SK-N-SH (cell line): ENCODE measurements at regions not wholly inside any gene's neighbourhood (a gene's known extent, or its start where the extent isn't known, plus 50 kb on each side); places are given as distances from the start of the nearest gene placed in this dataset.

Experiments
- CTCF ChIA-PET: fragments of 300-600, 350-600 bp; formaldehyde crosslinking; extraction: SDS; loops from one replicate; lab custom pipeline; 2021; lab: Yijun Ruan, JAX
- POLR2A ChIA-PET: fragments of 350-600 bp; sonication (Branson Sonifier 250); formaldehyde crosslinking; extraction: SDS; loops from one replicate; lab custom pipeline; 2020; ENCODE audit warnings: antibody characterized with exemption, inconsistent platforms; lab: Yijun Ruan, JAX
- DNase-seq: peaks from one replicate; pipeline ENCODE4 v3.0.0; 2012
- H2AFZ ChIP-seq: fragments of 200-600 bp; sonication (generic); 2 replicates; pipeline ENCODE4 v1.8.1; 2016; ENCODE audit warnings: antibody characterized with exemption, mild to moderate bottlenecking, low read depth
- H3F3A ChIP-seq: fragments of 200-600 bp; sonication (generic); replicated peaks from 2 replicates; pipeline ENCODE3; 2016; ENCODE audit warnings: antibody characterized with exemption, mild to moderate bottlenecking; ENCODE audit not compliant: insufficient read depth
- H3K27ac ChIP-seq, 2 experiments: fragments of 200-500 bp in 1 of 2; fragments of 200-600 bp in 1 of 2; sonication (Bioruptor generic) in 1 of 2; sonication (generic), shearing (Covaris generic) in 1 of 2; 2 replicates each; pipeline versions ENCODE4 v1.5.1 to v1.6.1; 2014 to 2016; ENCODE audit warnings: low read depth in 2 of 2, inconsistent platforms in 1 of 2, low read length in 1 of 2, mild to moderate bottlenecking in 1 of 2, mixed read lengths in 1 of 2
- H3K27me3 ChIP-seq: fragments of 200-600 bp; sonication (generic), shearing (Covaris generic); 2 replicates; pipeline ENCODE4 v1.6.1; 2016; ENCODE audit warnings: mixed run types; ENCODE audit not compliant: insufficient read depth
- H3K36me3 ChIP-seq, 2 experiments: fragments of 200-500 bp in 1 of 2; fragments of 200-600 bp in 1 of 2; sonication (Bioruptor generic) in 1 of 2; sonication (generic) in 1 of 2; replicated peaks in 1 of 2; 2 replicates each; pipeline versions ENCODE3 to v1.5.1; 2014 to 2016; ENCODE audit warnings: low read length in 1 of 2, mild to moderate bottlenecking in 1 of 2; ENCODE audit not compliant: insufficient read depth in 2 of 2, control insufficient read depth in 1 of 2
- H3K4me1 ChIP-seq, 2 experiments: fragments of 200-500 bp in 1 of 2; fragments of 200-600 bp in 1 of 2; sonication (Bioruptor generic) in 1 of 2; sonication (generic), shearing (Covaris generic) in 1 of 2; 2 replicates each; pipeline versions ENCODE4 v1.5.1 to v1.6.1; 2014 to 2016; ENCODE audit warnings: low read depth in 1 of 2, low read length in 1 of 2, mixed run types in 1 of 2; ENCODE audit not compliant: insufficient read depth in 2 of 2, control insufficient read depth in 1 of 2
- H3K4me2 ChIP-seq: fragments of 200-600 bp; sonication (generic), shearing (Covaris generic); 2 replicates; pipeline ENCODE4 v1.6.1; 2017; ENCODE audit warnings: mixed run types
- H3K4me3 ChIP-seq, 2 experiments: fragments of 200-500 bp in 1 of 2; fragments of 200-600 bp in 1 of 2; sonication (Bioruptor generic) in 1 of 2; sonication (generic), shearing (Covaris generic) in 1 of 2; 2 replicates each; pipeline versions ENCODE4 v1.5.1 to v1.8.1; 2014 to 2016; ENCODE audit warnings: low read depth in 2 of 2, inconsistent platforms in 1 of 2, low read length in 1 of 2, mild to moderate bottlenecking in 1 of 2, mixed read lengths in 1 of 2, moderate library complexity in 1 of 2
- H3K79me2 ChIP-seq: fragments of 200-600 bp; sonication (generic); 2 replicates; pipeline ENCODE4 v1.8.1; 2017; ENCODE audit warnings: mild to moderate bottlenecking; ENCODE audit not compliant: insufficient read depth
- H3K9ac ChIP-seq: fragments of 200-600 bp; sonication (generic); 2 replicates; pipeline ENCODE4 v1.6.1; 2017; ENCODE audit warnings: mixed run types
- H3K9me2 ChIP-seq: fragments of 200-600 bp; sonication (generic); 2 replicates; pipeline ENCODE4 v1.6.1; 2017; ENCODE audit warnings: mixed run types
- H3K9me3 ChIP-seq: fragments of 200-600 bp; sonication (generic); 2 replicates; pipeline ENCODE4 v1.6.1; 2017; ENCODE audit warnings: mixed run types, mild to moderate bottlenecking, moderate library complexity
- H4K20me1 ChIP-seq: fragments of 200-600 bp; sonication (generic); 2 replicates; pipeline ENCODE4 v1.6.1; 2017; ENCODE audit warnings: mild to moderate bottlenecking, mixed run types; ENCODE audit not compliant: insufficient read depth
- CHD2 ChIP-seq: fragments of 150-350 bp; IDR thresholded peaks from 2 replicates; pipeline ENCODE4 v1.6.1; 2018; ENCODE audit warnings: low read length; ENCODE audit not compliant: partially characterized antibody
- ELF1 ChIP-seq: IDR thresholded peaks from 2 replicates; pipeline ENCODE4 v1.4.0; 2012
- GABPA ChIP-seq: IDR thresholded peaks from 2 replicates; pipeline ENCODE4 v1.4.0; 2012; ENCODE audit warnings: low read depth, mild to moderate bottlenecking
- GATA2 ChIP-seq: sonication (generic); formaldehyde crosslinking; IDR thresholded peaks from 2 replicates; pipeline ENCODE4 v1.5.0; 2020; ENCODE audit warnings: mild to moderate bottlenecking, missing genetic modification reagents
- RCOR1 ChIP-seq: fragments of 150-350 bp; IDR thresholded peaks from 2 replicates; pipeline ENCODE4 v1.6.1; 2017; ENCODE audit warnings: antibody characterized with exemption, low read length
- RFX5 ChIP-seq: IDR thresholded peaks from 2 replicates; pipeline ENCODE4 v1.6.1; 2012; ENCODE audit warnings: mild to moderate bottlenecking, improper control_type of control experiment, low read length
- SMC3 ChIP-seq: IDR thresholded peaks from 2 replicates; pipeline ENCODE4 v1.6.1; 2012; ENCODE audit warnings: low read depth, low read length, improper control_type of control experiment
- TAF1 ChIP-seq: IDR thresholded peaks from 2 replicates; pipeline ENCODE4 v1.6.1; 2012; ENCODE audit warnings: low read depth, mild to moderate bottlenecking, low read length, moderate library complexity, borderline replicate concordance
- TEAD4 ChIP-seq: IDR thresholded peaks from 2 replicates; pipeline ENCODE4 v1.4.0; 2012; ENCODE audit warnings: mild to moderate bottlenecking, borderline replicate concordance; ENCODE audit not compliant: insufficient read depth
- YY1 ChIP-seq: IDR thresholded peaks from 2 replicates; pipeline ENCODE4 v1.4.0; 2012; ENCODE audit warnings: low read depth, mild to moderate bottlenecking
- WGBS: methylation state at CpG from one replicate; pipeline ENCODE4 v1.1.6; 2017; ENCODE audit warnings: low lambda C conversion rate; 5-methylcytosine and 5-hydroxymethylcytosine counted together
- TF ChIP-seq, protein P1 (sequence below): fragments of 200-600 bp; sonication (generic); IDR thresholded peaks from 2 replicates; pipeline ENCODE4 v1.6.1; 2017; ENCODE audit warnings: antibody characterized with exemption, mild to moderate bottlenecking, moderate library complexity
- TF ChIP-seq, protein P2 (sequence below): IDR thresholded peaks from 2 replicates; pipeline ENCODE4; 2012
- TF ChIP-seq, protein P3 (sequence below): IDR thresholded peaks from 2 replicates; pipeline ENCODE4 v1.4.0; 2012; ENCODE audit warnings: low read depth, borderline replicate concordance
- TF ChIP-seq, protein P4 (sequence below): fragments of 150-350 bp; IDR thresholded peaks from 2 replicates; pipeline ENCODE4 v1.6.1; 2017; ENCODE audit warnings: antibody characterized with exemption, low read length, low read depth, borderline replicate concordance

DNA sequence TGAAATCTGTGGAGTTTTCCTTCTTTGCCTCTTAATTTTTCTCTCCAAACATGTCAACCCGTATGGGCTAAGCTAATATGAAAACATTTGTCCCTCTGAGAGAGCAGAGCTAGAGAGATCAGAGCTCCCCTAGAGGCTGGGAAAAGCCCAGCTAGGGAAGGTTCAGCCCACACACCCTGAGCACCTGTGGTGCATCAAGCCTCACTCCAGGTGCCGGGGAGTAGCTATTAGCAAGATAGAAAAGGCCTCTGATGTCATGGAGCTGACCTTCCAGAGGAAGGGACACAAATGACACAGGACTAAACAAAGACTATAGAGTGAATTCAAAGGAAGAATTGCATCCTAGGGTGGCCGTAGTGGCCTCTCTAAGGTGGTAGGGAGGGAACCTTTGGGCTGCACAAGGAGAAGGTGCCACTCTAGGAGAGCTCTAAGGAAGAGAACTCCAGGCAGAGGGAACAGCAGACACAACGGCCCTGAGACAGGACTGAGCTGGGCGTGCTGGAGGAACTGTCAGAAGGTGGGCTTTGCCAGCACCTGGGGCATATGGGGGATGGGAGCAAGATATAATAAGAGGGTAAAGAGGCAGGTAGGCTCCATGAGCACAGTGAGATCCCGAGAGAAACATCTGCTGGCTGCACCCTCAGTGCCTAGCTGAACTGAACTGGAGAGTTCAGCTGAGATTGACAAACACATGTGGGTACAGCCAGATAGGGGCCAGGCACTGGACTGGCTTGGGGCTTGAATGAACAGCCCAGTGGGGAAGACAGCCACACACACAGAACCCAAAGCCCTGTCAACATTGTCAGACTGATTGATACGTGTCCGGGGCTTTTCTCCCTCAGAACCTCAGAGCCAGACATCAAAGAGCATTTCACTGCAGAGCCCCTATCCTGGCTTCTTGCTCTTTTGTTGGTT is 65.5 kb upstream of the DRD2 start:
- TF ChIP-seq TAF1 (no peak), GATA2 (CRISPR knock-in tag) (no peak), TEAD4 (no peak), SMC3 (no peak), GABPA (no peak), RFX5 (no peak), YY1 (no peak), RCOR1 (no peak), ELF1 (no peak), CHD2 (no peak)
- TF ChIP-seq, protein P1, sequence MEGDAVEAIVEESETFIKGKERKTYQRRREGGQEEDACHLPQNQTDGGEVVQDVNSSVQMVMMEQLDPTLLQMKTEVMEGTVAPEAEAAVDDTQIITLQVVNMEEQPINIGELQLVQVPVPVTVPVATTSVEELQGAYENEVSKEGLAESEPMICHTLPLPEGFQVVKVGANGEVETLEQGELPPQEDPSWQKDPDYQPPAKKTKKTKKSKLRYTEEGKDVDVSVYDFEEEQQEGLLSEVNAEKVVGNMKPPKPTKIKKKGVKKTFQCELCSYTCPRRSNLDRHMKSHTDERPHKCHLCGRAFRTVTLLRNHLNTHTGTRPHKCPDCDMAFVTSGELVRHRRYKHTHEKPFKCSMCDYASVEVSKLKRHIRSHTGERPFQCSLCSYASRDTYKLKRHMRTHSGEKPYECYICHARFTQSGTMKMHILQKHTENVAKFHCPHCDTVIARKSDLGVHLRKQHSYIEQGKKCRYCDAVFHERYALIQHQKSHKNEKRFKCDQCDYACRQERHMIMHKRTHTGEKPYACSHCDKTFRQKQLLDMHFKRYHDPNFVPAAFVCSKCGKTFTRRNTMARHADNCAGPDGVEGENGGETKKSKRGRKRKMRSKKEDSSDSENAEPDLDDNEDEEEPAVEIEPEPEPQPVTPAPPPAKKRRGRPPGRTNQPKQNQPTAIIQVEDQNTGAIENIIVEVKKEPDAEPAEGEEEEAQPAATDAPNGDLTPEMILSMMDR = no peak
- TF ChIP-seq, protein P2, sequence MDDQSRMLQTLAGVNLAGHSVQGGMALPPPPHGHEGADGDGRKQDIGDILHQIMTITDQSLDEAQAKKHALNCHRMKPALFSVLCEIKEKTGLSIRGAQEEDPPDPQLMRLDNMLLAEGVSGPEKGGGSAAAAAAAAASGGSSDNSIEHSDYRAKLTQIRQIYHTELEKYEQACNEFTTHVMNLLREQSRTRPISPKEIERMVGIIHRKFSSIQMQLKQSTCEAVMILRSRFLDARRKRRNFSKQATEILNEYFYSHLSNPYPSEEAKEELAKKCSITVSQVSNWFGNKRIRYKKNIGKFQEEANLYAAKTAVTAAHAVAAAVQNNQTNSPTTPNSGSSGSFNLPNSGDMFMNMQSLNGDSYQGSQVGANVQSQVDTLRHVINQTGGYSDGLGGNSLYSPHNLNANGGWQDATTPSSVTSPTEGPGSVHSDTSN = no peak
- TF ChIP-seq, protein P3, sequence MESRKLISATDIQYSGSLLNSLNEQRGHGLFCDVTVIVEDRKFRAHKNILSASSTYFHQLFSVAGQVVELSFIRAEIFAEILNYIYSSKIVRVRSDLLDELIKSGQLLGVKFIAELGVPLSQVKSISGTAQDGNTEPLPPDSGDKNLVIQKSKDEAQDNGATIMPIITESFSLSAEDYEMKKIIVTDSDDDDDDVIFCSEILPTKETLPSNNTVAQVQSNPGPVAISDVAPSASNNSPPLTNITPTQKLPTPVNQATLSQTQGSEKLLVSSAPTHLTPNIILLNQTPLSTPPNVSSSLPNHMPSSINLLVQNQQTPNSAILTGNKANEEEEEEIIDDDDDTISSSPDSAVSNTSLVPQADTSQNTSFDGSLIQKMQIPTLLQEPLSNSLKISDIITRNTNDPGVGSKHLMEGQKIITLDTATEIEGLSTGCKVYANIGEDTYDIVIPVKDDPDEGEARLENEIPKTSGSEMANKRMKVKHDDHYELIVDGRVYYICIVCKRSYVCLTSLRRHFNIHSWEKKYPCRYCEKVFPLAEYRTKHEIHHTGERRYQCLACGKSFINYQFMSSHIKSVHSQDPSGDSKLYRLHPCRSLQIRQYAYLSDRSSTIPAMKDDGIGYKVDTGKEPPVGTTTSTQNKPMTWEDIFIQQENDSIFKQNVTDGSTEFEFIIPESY = no peak
- TF ChIP-seq, protein P4, sequence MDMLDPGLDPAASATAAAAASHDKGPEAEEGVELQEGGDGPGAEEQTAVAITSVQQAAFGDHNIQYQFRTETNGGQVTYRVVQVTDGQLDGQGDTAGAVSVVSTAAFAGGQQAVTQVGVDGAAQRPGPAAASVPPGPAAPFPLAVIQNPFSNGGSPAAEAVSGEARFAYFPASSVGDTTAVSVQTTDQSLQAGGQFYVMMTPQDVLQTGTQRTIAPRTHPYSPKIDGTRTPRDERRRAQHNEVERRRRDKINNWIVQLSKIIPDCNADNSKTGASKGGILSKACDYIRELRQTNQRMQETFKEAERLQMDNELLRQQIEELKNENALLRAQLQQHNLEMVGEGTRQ = no peak
- Histone ChIP-seq H3K9ac (no peak overlapping the region), H3K36me3 (no peaks in the 10 kb centered on the region), H3K27ac (no peak overlapping the region), H3K9me2 (no peaks in the 10 kb centered on the region), H3K4me1 (peaks cover 0 to 2% of the 10 kb centered on the region in 2 experiments; a peak in 1 of 4 replicates), H3F3A (no peaks in the 10 kb centered on the region), H3K27me3 (no peaks in the 10 kb centered on the region; the same call in 1 of the 2 replicates), H3K9me3 (no peaks in the 10 kb centered on the region), H3K4me2 (no peak overlapping the region), H3K79me2 (no peaks in the 10 kb centered on the region), H3K4me3 (no peak overlapping the region), H4K20me1 (no peaks in the 10 kb centered on the region), H2AFZ (no peak overlapping the region)
- WGBS = 34% methylated on average over 6 of the region's 8 CpGs
- no peak for DNase-seq
- ChIA-PET POLR2A (no interaction called here), CTCF (interaction anchor here (0.7 to 3.0 kb wide), 7 partner anchors 8 to 723 kb away, joined by 3 to 13 read pairs (median 3); no protein-coding TSS in a partner anchor)
